GM18499 (cell line): ENCODE measurements at regions not wholly inside any gene's neighbourhood (a gene's known extent, or its start where the extent isn't known, plus 50 kb on each side); places are given as distances from the start of the nearest gene placed in this dataset.
"Not testable (repeated sequence)": the region's sequence is repeated elsewhere in the genome, so short reads cannot be mapped to it uniquely, and the experiment has no call there.

Source experiments
- ATAC-seq: cut with Tn5 transposase; IDR thresholded peaks from one replicate; pipeline ENCODE4 v1.9.1; 2021; ENCODE audit warnings: moderate number of reproducible peaks; ENCODE audit not compliant: insufficient read depth, unreplicated experiment

- no peak for ATAC-seq
Observed at GRCh38 chr1:60265560-60266535, 192.3 kb upstream of the C1orf87 start.

GRCh38 chr1:60262701-60263100 lies 189.1 kb upstream of the C1orf87 start:
- ATAC-seq: no peak

DNA sequence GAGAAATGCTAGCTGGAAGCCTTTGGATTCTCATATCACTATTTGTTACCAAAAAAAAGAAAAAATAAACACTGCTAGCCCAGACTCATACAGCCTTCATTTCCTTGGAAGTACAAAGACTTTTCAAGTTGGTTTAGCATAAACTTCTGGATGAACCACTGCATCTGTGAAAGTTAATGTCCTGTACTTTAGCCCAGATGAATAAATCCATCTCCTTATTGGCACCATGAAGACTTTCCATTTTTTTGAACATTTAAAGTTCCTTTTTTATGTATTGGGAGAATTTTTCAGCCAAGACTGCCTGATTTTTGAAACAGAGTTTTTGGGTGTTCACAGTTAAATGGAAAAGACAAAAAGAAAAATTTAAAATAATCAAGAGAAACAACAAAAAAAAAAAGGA lies 184.0 kb upstream of the C1orf87 start:
- no peak for ATAC-seq

- no peak for ATAC-seq
Observed at GRCh38 chr1:60255565-60255964, 182.0 kb upstream of the C1orf87 start.

GRCh38 chr1:60251426-60251825 lies 177.9 kb upstream of the C1orf87 start:
- no peak for ATAC-seq

GRCh38 chr1:60247467-60247866 lies 173.9 kb upstream of the C1orf87 start:
- not testable (repeated sequence) for ATAC-seq

DNA sequence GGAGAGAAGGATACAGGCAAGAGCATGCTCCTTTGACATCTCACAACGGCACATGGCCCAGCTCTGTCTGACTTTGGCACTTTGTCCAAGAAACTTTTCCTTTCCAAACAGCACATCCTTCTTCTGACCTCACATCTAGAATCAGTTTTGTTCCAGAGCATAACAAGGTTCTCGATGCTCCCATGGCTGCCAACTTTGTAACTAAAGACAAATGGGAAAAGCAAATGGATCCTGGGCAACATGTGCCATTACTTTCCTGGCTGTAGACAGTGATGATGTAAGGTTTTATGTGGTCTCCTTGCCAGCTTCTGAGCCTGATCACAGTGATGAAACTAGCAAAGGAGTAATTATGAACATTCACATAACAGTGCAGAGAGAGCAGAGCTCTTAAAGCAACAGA lies 171.8 kb upstream of the C1orf87 start:
- ATAC-seq: no peak

- no peak for ATAC-seq
Observed at GRCh38 chr1:60244906-60245305, 171.3 kb upstream of the C1orf87 start.

GRCh38 chr1:60235275-60235674 lies 161.7 kb upstream of the C1orf87 start:
- ATAC-seq: no peak

- ATAC-seq: no peak
Observed at GRCh38 chr1:60234776-60235175, 161.2 kb upstream of the C1orf87 start.

DNA sequence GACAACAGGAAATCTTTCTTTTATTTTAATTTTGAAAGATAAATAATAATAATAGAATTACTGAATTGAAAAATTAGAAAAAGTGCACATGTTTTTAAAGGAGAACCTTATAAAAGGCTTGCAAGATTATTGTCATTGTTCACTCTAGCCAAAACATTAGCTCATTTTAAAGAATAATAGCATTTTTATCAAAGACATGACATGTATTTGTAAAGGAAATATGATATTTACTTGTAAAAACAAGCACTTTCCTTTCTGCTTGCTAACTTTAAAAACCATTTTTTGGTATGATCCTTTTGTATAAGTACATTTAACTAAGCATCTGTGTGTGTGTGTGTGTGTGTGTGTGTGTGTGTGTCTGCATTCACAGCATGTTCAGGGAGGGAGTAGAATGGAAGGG lies 156.3 kb upstream of the C1orf87 start:
- ATAC-seq: no peak

DNA sequence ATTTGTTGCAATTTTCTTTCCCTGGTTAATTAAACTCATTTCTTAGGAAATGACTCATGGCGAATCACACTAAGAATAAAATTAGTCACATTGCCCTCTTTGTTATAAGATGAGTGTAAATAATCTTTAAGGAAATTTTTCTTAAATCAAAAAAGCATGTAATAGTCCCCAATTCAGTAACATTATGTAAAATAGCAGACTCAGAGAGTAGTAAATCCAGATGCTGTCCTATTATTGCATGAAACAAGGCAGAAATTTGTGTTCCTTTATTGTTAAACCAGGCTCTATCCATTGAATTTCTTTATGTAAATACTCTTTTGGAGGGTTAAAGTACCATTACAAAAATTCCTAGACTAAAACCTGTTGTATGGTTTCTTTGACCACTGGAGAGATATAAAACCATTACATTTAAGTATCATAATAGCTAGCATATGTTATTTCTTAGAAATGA lies 154.5 kb upstream of the C1orf87 start:
- ATAC-seq: no peak

GRCh38 chr1:60227601-60228000 lies 154.0 kb upstream of the C1orf87 start:
- no peak for ATAC-seq

DNA sequence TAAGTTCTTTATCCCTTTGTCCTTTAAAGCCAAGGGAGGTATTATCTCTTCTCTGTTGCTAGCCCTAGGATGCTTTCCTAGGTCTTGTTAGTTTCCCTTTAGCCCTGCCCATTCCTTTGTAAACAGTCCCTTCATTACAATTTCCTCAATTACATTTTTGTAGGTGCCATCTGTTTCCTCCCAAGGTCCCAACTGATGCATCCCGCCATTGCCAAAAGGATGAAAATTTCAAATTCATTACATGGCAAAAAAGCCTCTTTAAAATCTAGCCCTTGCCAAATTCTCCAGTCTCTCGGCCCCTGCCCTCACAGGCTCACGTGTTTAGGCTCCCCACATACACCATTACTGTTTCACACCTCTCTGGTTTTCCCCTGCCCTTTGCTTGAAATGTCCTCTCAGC lies 151.9 kb upstream of the C1orf87 start:
- ATAC-seq: no peak

DNA sequence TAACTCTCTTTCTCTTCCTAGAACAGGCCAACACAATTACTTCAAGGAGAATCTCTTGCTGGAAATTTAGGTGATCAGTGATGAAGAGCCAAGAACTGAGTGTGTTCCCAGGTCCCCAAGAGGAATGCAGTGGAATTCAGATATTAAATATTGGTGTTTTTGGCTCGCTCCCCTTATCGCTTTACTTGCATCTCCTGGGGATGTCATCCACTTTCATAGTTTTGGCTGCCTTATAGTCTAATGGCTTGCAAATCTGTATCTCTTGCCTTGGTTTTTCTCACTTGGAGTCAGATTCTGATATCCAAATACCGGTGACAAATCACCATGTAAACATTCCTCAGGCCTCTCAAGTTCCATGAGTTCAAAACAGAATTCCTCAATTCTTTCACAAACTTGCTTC lies 151.0 kb upstream of the C1orf87 start:
- no peak for ATAC-seq

DNA sequence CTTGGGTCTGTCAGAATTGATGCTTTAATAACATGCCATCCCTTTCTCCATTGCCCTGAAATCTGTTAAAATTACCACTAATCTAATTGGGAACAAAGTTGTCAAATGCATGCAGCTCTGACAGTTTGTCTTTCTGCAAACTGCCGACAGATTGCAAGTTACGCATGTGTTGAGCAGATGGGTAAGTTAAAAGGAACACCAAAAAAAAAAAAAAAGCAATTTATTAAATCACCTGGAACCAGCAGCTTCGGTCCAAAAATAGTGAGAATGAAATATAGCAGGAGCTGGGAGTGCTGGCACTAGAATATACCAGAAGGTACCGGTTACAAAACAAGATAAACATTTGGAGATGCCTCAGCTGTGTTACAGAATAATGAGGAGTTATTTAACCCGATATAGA lies 149.6 kb upstream of the C1orf87 start:
- no peak for ATAC-seq

DNA sequence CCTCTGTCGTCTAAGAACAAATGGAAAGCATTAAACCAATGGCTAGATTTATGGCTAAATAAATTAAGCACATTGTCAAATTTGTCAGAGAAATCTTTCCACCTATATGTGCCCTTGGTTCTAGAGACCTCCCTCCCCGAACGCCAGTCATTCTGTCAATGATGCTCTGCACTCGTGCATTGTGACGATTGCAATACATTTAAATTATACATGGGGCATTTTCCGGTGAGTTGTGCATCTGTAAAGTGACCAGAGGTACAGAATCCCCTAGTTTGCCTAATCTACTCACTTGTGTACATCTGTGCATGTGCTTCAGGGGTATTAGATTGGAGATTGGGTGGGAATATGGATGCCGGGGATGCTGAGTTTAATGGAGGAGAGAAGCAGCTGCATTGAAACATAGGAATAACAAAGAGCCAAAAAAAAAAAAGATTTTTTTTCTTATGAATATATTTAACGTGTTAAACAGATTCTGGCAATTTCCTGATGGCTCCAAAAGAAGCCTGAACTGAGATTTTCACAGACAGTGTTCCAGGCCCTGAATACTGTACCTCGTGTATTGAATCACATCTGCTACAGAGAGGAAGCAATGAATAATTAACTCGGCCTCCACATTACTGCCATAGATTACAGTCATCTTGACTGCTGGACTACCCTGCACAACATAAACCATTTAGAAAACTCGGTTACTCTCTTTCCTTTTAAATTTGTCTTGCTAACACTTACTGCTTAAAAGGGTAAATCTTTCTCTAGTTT lies 149.0 kb upstream of the C1orf87 start:
- ATAC-seq: no peak

DNA sequence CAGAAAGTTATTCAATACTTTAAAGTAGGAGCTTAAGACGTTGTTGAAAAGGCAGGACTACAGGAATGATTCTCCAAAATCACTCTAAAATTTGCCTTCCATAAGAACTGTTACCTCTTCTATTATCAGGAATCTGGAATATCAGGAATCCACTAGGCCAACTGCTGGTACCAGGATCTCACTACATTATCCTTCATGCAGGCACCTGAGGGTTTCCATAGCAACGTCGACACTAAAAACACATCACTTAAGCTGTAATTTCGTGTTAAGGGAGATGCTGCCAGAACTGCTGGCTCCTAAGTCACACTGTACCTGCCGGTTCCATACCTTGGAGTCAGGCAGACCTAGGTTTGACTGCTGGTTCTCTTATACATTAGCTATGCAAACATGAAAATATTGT lies 139.7 kb upstream of the C1orf87 start:
- no peak for ATAC-seq

DNA sequence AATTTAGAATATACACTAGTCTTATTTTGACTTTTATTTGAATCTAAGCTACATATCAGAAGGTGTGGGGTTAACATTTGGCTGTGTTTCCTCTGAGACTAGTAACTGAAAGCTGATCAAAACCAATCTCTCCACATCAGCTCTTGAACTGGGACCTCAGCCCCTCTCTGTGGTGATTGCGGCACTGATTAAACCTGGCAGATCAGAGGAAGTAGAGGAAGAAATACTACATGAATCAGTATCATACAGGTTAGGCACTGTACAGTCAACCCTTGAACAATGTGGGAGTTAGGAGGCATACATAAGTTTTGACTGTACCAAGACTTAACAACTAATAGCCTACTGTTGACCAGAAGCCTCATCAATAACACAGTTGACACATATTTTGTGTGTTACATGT lies 122.5 kb upstream of the C1orf87 start:
- no peak for ATAC-seq

- ATAC-seq: no peak
Observed at GRCh38 chr1:60185684-60186083, 112.1 kb upstream of the C1orf87 start.

DNA sequence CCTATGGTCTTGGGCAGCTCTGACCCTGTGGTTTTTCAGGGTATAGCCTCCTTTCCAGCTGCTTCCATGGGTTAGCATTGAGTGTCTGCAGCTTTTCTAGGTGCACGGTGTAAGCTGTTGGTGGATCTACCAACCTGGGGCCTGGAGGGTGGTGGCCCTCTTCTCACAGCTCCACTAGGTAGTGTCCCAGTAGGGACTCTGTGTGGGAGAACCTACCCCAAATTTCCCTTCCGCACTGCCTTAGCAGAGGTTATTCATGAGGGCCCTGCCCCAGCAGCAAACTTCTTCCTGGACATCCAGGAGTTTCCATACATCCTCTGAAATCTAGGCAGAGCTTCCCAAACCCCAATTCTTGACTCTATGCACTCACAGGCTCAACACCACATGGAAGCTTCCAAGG lies 111.0 kb upstream of the C1orf87 start:
- ATAC-seq: no peak
